ENCODE measurements at regions not wholly inside any gene's neighbourhood (a gene's known extent, or its start where the extent isn't known, plus 50 kb on each side); places are given as distances from the start of the nearest gene placed in this dataset.
"Not testable (repeated sequence)": the region's sequence is repeated elsewhere in the genome, so short reads cannot be mapped to it uniquely, and the experiment has no call there.

DNA sequence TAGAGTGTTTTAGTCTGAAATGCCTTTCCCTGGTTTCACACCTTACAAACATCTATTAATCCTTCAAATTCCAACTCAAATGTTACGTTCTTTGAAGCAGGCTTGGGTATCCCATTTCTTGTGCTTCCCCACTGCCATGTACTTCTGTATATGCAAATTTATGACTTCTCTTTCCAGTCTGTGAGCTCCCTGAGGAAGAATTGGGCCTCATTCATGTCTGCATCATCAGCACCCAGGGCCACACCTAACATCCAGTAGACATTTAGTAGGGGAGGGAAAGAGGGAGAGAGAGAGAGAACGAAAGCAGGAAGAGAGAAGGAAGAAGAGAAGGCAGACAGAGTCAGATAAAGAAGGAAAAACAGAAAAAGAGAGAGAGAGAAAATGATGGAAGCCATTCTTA, 53.3 kb upstream of the KY start:
- no peak for DNase-seq (ENCODE audit: low read depth)

DNA sequence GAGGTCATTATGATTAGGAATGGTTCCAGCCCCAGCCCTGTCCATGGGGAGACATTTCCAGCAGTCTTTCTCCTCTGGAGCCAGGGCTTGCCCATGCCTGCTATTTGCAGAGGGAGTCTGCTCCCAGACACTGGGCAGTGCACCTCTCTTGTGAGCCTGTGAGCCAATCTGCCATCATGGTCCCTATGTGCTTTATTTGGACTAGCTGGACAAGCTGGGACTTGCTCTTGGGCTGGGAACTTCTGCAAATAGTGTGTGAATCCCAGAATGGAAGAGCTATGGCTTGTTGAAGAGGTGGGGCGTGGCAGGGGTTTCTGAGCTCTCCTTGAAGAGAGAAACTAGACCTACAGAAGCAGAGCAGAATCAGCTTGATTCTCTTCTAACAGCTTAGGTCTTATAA, 53.7 kb upstream of the KY start:
- DNase-seq (ENCODE audit: low read depth) = no peak

DNA sequence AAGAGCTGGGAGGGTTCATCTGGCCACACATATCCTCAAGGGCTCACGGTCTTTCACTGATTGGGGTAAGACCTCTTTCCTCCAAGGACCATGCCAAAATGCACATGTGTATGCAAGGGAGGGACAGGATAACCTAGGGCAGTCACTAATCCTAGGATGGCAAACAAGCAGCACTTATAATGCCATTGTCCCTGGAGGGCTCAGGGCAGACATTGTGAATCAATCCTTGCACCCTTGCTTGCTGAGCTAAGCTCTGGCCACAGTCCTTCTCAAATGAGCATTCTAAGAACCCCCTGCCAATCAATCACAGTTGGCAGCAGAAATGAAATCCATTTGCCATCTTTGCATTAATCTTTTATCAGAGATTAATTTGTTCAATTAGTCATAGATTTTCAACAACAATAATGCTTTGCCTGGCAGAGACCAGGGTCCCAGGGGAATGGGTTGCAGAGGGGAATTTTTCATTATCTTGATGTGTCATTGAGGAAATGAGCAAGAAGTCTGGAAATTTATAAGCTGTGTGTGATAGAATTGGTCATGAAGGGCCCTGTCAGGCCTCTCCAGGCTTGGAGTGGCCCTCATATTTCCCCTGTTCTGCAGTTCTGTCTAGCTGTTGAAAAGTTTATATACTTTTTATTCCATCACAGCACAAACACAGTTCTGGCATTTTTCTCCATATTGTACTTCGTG, 57.2 kb upstream of the KY start:
- DNase-seq (ENCODE audit: low read depth) = no peak

DNA sequence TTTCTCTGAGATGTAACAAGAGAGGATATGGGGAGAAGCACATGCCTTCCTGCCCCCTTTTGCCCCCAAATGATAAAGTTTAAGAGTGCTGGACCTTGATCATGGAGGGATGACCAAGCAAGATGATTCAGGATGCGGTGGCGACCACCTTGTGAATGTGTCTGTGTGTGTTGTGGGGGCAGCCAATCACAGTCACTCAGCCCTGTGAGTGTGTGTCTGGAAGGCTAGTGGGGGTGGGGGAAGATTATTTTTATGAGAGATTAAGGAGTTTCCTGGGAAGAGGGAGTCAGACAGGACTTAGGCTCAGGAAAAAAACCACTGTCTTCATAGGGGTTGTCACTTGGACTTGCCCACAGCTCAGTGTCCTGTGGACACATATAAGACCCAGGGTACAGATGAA, 57.8 kb upstream of the KY start:
- DNase-seq (ENCODE audit: low read depth) = no peak

DNA sequence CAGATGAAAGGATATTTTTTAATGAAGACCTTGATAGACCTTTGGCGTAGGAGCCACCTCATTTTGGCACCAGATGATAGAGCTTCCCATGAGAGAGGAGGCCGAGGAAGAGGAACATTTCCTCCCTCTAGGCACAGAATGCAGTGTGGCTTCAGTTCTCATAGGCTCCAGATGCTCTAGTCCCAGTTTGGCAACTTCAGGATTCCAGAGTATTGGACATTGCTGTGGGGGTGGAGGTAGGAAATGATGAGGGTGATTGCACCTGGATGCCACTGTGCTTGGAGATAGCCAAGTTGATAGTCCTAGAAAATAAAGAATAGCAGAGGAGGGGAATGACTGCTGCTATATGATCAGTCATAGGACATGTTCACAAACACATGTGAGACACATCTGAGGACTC, 58.3 kb upstream of the KY start:
- DNase-seq (ENCODE audit: low read depth) = no peak

DNA sequence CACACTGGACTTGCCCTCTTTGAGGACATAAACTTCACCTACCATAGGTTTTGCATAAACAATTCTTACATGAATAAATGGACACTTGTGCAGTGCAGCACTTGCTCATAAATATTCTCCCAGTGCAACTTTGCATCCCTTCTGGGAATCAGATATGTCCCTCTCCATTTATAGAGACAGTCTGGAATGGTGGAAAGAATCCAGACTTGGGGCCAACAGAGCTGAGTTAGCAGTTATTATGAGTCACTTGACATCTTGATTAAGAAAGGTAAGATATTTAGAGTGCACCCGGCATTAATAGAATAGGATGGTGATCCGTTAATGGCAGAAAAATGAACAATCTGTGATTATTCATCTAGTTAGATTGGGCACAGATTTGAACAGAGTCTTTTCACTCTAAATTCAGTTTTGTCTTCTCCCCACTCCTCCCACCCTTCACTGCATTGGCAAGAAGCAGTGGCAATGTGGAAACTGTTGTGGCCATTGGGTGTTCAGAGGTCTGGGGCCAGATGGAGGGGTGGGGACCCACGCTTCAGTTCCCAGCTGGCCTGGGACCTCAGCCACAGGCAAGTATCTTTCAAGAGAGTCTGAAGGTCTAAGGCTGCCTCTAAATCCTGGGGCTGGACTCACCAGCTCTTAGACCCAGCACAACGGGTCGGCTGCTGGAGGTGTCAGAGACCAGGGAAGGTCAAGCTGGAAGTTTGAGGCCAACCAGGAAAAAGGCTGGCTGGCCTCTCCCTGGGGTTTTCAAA, 58.9 kb upstream of the KY start:
- DNase-seq (ENCODE audit: low read depth) = peak; percentile 50

DNA sequence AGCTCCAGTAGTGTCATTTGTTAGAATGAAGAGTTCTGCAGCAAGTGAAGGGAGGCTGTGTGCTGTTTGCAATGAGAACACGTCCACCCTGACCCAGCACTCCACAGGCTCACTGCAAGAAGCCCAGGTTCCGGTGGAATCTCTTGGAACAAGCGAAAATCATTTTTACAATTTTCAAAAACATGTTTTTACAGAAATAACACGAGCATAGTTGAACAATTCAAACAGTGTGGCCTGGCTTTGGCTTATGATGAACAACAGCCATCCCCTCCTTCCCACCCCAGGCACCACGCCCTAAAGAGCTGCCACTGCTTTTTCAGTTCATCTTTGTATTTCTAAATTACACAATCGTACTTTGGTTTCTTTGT, 59.5 kb upstream of the KY start:
- no peak for DNase-seq (ENCODE audit: low read depth)

DNA sequence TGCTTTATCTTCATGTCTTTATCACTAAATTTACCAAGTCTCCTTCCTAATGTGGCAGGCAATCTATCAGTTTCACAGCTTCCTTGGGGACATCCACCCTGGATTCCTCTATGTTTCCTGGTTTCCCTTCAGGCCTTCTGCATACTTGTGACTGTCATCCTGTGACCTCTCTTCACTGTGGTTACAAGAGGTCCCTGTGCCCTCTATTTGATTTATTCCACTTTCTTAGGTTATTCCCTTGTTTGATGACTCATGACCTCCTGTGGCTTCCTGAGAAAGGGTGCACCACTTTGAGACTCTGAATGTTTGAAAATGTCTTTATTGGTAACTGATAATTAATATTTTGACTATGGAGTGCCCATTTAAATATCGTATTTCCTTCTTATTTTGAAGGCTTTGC, 60.5 kb upstream of the KY start:
- DNase-seq (ENCODE audit: low read depth) = no peak

DNA sequence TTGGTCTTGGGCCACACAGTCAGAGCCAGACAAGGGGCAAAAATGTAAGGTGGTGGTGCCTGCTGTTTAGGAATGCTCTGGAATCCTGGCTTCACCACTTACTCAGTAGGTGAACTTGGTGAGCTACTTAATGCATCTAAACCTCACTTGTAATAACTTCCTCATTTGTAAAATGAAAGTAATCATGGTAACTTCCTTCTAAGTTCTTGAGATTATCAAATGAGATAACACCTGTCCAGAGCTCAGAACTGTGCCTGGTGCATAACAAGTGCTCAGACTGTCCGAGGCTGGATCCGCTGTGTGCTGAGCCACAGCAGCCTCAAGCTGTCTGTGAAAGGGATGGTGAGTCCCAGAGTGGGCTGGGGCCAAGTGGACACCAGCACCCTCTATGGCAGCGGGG, 62.8 kb upstream of the KY start:
- DNase-seq (ENCODE audit: low read depth) = no peak

DNA sequence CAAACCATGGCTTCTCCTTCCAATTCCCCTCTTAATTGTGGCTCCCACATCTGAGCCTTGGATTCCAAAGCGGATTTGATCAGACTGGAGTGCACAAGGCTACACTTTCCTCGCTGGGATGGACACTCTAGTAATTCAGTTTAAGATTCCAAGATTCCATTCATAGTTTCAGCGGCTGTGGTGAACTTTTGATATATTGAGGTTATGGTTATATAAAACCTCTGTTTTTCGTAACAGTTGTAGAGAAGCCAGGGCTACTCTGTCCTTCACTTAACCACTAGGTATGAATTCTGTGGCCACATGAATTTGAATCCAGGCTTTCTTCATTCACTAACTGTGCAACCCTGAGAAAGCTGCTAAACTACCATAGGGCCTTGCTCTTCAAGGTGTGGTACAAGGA, 67.9 kb upstream of the KY start:
- DNase-seq (ENCODE audit: low read depth) = peak; percentile 24

DNA sequence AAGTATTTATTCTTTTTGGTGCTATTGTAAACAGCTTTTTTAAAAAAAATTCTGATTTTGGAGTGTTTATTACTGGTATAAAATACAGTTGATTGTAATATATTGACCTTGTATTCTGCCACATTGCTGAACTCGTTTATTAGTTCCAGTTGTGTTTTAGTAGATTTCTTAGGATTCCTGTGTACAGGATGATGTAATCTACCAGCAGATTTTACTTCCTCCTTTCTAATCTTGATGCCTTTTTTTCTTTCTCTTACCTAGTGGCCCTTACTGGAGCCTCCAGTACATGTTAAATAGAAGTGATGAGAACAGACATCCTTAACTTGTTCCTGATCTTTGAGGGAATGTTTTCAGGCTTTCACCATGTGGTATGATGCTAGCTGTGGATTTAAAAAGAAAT, 70.4 kb upstream of the KY start:
- no peak for DNase-seq (ENCODE audit: low read depth)

DNA sequence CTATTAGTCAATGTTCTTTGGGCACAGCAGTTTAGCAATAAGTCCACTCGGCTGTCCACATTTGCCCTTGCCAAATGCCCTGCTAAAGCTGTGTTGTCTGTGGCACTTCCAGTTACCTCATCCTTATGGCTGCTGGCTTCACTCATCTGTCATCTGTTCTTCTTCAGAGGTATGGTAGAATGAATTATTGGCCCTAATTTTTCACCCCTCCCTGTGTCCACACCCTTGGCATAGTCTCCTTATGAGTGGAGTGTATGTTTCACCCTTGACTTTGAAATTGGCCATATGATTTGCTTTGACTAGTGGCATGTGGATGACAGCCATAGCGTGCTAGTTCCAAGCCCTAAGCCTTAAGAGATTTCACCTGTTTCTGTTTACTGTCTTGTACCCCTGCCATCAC, 72.1 kb upstream of the EPHB1 start:
- no peak for DNase-seq (ENCODE audit: low read depth)

DNA sequence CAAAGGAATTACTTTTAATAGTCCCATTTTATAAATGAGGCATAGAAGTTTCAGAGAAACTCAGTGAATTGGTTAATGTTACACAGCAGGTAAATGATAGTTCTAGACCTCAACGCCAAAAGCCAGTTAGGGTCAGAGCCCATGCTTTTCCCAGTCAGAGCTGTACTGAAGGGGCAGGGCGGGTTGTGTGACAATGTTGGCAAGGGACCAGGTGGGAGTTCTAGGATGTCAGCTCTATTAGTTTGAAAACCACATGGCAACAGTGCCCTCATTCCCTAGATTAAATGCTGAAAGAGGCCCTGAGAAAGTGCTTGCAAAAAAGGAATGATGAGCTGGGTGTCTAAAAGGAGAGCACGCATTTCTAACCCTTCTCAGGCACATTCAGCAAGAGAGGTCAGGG, 65.4 kb upstream of the EPHB1 start:
- DNase-seq (ENCODE audit: low read depth) = peak; percentile 40

DNA sequence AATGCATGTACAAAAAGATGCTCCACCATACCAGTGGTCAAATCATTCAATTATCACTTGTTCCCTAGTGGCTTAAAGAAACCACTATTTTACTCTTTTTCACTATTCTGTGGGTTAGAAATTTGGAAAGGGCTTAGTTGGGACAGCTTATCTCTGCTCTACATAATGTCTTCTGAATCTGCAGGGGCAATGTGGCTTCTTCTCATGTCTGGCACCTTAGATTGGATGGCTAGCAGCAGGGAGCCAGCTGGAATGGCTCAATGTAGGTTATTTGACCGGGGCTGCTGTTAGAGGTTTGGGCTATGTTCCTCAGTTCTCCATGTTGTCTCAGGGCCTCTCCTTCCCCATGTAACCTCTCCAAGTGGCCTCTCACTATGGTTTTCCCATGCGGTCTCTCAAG, 57.5 kb upstream of the EPHB1 start:
- no peak for DNase-seq (ENCODE audit: low read depth)

DNA sequence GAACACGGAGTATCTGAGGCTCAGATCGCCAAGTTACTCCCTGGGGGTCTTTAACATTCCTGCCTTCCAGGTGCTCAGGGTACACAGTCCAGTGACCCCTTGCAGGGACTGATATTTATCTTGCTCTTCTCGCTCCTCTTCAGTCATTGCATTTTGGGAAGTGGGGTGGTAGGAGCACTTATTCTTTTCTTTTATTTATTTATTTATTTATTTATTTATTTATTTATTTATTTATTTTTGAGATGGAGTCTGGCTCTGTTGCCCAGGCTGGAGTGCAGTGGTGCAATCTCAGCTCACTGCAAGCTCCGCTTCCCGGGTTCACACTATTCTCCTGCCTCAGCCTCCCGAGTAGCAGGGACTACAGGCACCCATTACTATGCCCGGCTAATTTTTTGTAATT, 55.0 kb upstream of the EPHB1 start:
- DNase-seq (ENCODE audit: low read depth) = not testable (repeated sequence)

DNA sequence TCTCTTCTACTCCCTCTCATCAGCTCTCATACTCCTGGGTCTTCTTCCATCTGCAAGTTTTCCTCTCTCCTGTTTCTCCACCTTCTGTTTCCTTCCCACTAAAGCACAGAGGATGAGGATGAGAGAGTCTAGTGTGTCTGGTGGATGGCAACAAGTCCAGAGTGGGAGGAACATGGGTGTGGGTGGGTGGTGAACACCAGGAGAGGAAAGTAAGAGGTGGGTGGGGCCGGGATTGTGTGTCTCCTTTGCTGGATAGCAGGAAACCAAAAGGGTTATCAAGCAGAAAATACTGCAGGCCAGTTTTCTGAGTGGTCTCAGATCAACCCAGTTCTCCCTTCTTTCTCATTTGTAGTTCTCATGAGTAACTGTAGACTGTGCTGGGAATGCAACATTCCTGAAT, 52.9 kb upstream of the EPHB1 start:
- DNase-seq (ENCODE audit: low read depth) = no peak

DNA sequence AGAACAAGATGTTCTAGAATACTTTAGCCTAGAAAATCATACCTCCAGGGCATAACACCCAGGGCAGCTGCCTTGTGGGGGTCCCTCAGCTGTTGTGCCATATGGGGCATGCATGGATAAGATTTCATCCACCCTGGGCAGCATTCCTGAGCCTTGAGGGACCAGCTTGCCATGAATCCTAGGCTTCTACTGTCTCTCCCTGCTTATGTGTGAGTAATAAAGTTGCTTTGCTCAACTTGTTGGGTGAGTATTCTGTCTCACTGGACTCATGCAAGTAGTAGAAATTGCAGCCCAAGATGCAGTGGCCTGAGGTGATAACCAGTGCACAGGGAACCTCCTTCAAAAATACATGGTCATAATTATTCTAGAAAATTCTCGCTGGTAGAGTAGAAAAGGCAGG, 52.1 kb upstream of the EPHB1 start:
- DNase-seq (ENCODE audit: low read depth) = peak; percentile 30
